ENCODE measurements at regions not wholly inside any gene's neighbourhood (a gene's known extent, or its start where the extent isn't known, plus 50 kb on each side); places are given as distances from the start of the nearest gene placed in this dataset.

DNA sequence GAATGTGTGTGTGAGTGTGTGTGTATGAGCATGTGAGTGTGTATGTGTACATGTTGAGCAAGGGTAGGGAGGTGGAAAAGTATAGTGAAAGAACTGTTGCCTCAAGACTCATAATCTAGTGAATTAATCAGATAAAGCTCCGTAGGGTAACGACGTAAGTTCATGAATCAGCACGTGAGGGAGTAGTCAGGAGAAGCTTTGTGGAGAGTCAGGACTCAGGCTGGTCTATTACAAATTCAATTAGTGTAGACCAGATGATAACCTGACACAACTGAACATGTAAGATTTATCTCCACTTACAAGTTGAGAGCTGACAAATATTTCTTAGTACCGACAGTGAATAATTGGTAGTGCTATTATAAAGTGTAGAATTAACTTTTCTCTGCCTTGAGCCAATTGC, 194.5 kb downstream of the RAD51AP2 start:
- TF ChIP-seq CTCF (IDR thresholded peaks at IDR 0.05; ENCODE audit: poor library complexity) (no peak), EZH2 (IDR thresholded peaks at IDR 0.05; ENCODE audit: borderline replicate concordance) (no peak), EZH2phosphoT487 (IDR thresholded peaks at IDR 0.05; ENCODE audit: low read depth, severe bottlenecking, unreplicated experiment) (no peak)

All from hepatocyte (in vitro differentiated cells).